ENCODE measurements at regions not wholly inside any gene's neighbourhood (a gene's known extent, or its start where the extent isn't known, plus 50 kb on each side); places are given as distances from the start of the nearest gene placed in this dataset.

GRCh38 chr14:83133981-83134645 is 1600.5 kb upstream of the SEL1L start:
- H3K4me1 ChIP-seq: no peaks in the 10 kb centered on the region
- H3K4me3 ChIP-seq: no peak overlapping the region
- H3K36me3 ChIP-seq: no peaks in the 10 kb centered on the region
- FAIRE-seq: no peak
- 76 to 77% methylated on average over 9 of the region's 9 CpGs for WGBS, 2 donors
- DNase-seq: no peak
- H3K27me3 ChIP-seq: no peaks in the 10 kb centered on the region
- H3K9me3 ChIP-seq: no peaks in the 10 kb centered on the region
- H3K27ac ChIP-seq: no peak overlapping the region
- no peak for ATAC-seq
- TF ChIP-seq CTCF (IDR thresholded peaks at IDR 0.05): no peak
- intact Hi-C loops (cut with DNase I): no loop called here

DNA sequence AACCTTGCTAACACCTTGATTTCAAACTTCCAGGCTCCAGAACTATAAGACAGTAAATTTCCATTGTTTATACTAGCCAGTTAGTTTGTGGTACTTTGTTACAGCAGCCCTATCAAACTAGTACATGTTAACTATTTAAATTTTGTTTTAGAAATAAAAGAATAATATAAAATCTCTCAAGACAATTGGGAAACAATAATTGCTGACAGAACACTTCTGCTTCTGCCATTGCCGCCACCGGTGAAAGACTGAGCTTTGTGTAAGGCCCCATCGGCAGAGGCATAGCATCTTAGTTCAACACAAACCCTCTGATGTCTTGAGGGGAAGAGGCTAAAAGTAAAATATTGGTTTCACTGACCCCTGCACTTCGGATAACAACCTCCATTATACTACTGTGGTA is 1607.1 kb upstream of the SEL1L start:
- FAIRE-seq (no peak), DNase-seq (no peak), ATAC-seq (no peak)
- 83 to 91% methylated on average over 4 of the region's 4 CpGs for WGBS, 2 donors
- TF ChIP-seq CTCF (IDR thresholded peaks at IDR 0.05): no peak
- Histone ChIP-seq H3K36me3 (no peaks in the 10 kb centered on the region), H3K27ac (no peak overlapping the region), H3K27me3 (no peaks in the 10 kb centered on the region), H3K9me3 (no peaks in the 10 kb centered on the region), H3K4me3 (no peak overlapping the region), H3K4me1 (no peaks in the 10 kb centered on the region)
- intact Hi-C loops (cut with DNase I): no loop called here

DNA sequence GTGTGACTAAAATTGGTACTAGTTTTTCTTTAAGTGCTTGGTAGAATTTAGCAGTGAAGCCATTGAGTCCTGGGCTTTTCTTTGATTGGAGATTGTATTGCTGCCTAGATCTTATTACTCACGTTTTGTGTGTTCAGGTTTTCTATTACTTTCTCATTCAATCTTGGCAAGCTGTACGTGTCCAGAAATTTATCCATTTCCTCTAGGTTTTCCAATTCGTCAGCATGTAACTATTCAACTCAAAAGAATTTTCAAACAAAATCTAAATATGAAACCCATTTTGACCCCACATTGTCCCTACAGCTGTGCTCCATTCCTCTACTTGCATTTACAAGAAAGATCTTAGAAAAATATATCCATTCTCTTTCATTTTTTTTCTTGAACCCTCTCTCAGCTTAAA is 1613.4 kb upstream of the SEL1L start:
- no peak for ATAC-seq

GRCh38 chr14:83151571-83151970 is 1617.9 kb upstream of the SEL1L start:
- FAIRE-seq (no peak), ATAC-seq (no peak), DNase-seq (no peak)
- H3K9me3 ChIP-seq: no peaks in the 10 kb centered on the region
- whole genome bisulfite sequencing, 2 donors: 36 to 71% methylated on average over 1 of the region's 1 CpG
- H3K27me3 ChIP-seq: no peaks in the 10 kb centered on the region
- H3K4me1 ChIP-seq: no peaks in the 10 kb centered on the region
- intact Hi-C loops (cut with DNase I): no loop called here
- H3K27ac ChIP-seq: no peak overlapping the region
- no peak for TF ChIP-seq CTCF (IDR thresholded peaks at IDR 0.05)
- H3K4me3 ChIP-seq: no peak overlapping the region
- H3K36me3 ChIP-seq: no peaks in the 10 kb centered on the region

More for the DNA sequence above, 1613.4 kb upstream of the SEL1L start:
- DNase-seq (no peak), FAIRE-seq (no peak)
- Histone ChIP-seq H3K9me3 (no peaks in the 10 kb centered on the region), H3K4me1 (no peaks in the 10 kb centered on the region), H3K4me3 (no peak overlapping the region), H3K27ac (no peak overlapping the region), H3K36me3 (no peaks in the 10 kb centered on the region), H3K27me3 (no peaks in the 10 kb centered on the region)
- whole genome bisulfite sequencing, 2 donors: 51 to 65% methylated on average over 3 of the region's 3 CpGs
- no peak for TF ChIP-seq CTCF (IDR thresholded peaks at IDR 0.05)
- intact Hi-C loops (cut with DNase I): no loop called here

DNA sequence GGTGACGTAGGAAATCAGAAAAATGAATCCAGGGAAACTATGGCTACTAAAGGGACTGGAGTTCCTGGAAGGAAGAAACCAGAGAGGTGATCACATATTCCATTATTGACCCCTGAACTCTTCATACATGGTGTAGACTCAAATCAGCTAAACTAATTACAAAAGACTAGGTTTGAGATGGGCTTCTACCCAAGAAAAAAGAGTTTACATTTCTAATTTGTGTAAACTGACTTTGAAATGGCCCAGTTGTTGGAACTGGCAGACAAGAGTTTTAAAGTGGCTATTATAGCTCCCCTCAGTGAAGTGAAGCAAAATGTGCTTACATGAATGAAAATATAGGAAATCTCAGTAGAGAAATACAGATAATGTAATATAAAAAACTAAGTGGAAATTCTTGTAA is 1619.4 kb upstream of the SEL1L start:
- WGBS, 2 donors: 50 to 71% methylated on average over 1 of the region's 1 CpG
- H3K27me3 ChIP-seq: no peaks in the 10 kb centered on the region
- H3K4me1 ChIP-seq: no peaks in the 10 kb centered on the region
- H3K27ac ChIP-seq: no peak overlapping the region
- intact Hi-C loops (cut with DNase I): no loop called here
- no peaks in the 10 kb centered on the region for H3K36me3 ChIP-seq
- FAIRE-seq: no peak
- no peak for TF ChIP-seq CTCF (IDR thresholded peaks at IDR 0.05)
- ATAC-seq: no peak
- no peaks in the 10 kb centered on the region for H3K9me3 ChIP-seq
- DNase-seq: no peak
- H3K4me3 ChIP-seq: no peak overlapping the region
